Panc1 (cell line): ENCODE measurements at regions not wholly inside any gene's neighbourhood (a gene's known extent, or its start where the extent isn't known, plus 50 kb on each side); places are given as distances from the start of the nearest gene placed in this dataset.

ENCODE experiments used
- CTCF ChIP-seq: fragments of 450-650 bp; IDR thresholded peaks from 2 replicates; pipeline ENCODE4 v1.5.1; 2017; ENCODE audit warnings: mild to moderate bottlenecking
- POLR2AphosphoS5 ChIP-seq: IDR thresholded peaks from 2 replicates; pipeline ENCODE4 v1.6.1; 2012; ENCODE audit warnings: mild to moderate bottlenecking, low read depth, low read length, moderate library complexity
- REST ChIP-seq, 2 experiments: IDR thresholded peaks; 2 replicates each; pipeline ENCODE4 v1.6.1; 2011 to 2012; ENCODE audit warnings: low read depth in 2 of 2, control low read depth in 1 of 2, low read length in 1 of 2, mild to moderate bottlenecking in 1 of 2, moderate library complexity in 1 of 2; ENCODE audit not compliant: insufficient read depth in 1 of 2
- SIN3A ChIP-seq: IDR thresholded peaks from 2 replicates; pipeline ENCODE4 v1.6.1; 2012; ENCODE audit warnings: low read depth, mild to moderate bottlenecking, low read length, moderate library complexity, borderline replicate concordance; ENCODE audit not compliant: insufficient read depth
- TCF7L2 ChIP-seq: IDR thresholded peaks from 2 replicates; pipeline ENCODE4 v1.6.1; 2011; ENCODE audit warnings: mild to moderate bottlenecking, low read depth, low read length, inconsistent platforms

GRCh38 chr16:89036776-89037175 lies 56.9 kb upstream of the ACSF3 start:
- TF ChIP-seq CTCF (no peak), SIN3A (no peak), REST (IDR thresholded peaks at IDR 0.05; ENCODE audit: insufficient read depth in 1 of 2, low read depth in 2 of 2, low read length in 1 of 2) (no peak), POLR2AphosphoS5 (no peak), TCF7L2 (no peak)
